Adrenal gland (tissue), 5 donors: ENCODE measurements at regions not wholly inside any gene's neighbourhood (a gene's known extent, or its start where the extent isn't known, plus 50 kb on each side); places are given as distances from the start of the nearest gene placed in this dataset.

Source experiments
- POLR2A ChIP-seq, 2 donors: fragments of 450-650 bp; IDR thresholded peaks; one replicate each; pipeline ENCODE4 v1.6.1; 2017; ENCODE audit warnings: antibody characterized with exemption in 2 of 2, mild to moderate bottlenecking in 2 of 2, moderate library complexity in 1 of 2
- TF ChIP-seq, protein P1 (sequence below), 6 experiments: fragments of 450-650 bp in 4 of 6; fragments of 200-600 bp in 2 of 6; sonication (generic) in 1 of 6; IDR thresholded peaks; 1 replicate in 5 of 6; 2 replicates in 1 of 6; pipeline versions ENCODE4 v1.5.1 to v1.8.0; 2016 to 2021; ENCODE audit warnings: antibody characterized with exemption in 6 of 6, mild to moderate bottlenecking in 2 of 6, moderate library complexity in 1 of 6
- donor health status: DM: no; HTN: no; CAD: no.

DNA sequence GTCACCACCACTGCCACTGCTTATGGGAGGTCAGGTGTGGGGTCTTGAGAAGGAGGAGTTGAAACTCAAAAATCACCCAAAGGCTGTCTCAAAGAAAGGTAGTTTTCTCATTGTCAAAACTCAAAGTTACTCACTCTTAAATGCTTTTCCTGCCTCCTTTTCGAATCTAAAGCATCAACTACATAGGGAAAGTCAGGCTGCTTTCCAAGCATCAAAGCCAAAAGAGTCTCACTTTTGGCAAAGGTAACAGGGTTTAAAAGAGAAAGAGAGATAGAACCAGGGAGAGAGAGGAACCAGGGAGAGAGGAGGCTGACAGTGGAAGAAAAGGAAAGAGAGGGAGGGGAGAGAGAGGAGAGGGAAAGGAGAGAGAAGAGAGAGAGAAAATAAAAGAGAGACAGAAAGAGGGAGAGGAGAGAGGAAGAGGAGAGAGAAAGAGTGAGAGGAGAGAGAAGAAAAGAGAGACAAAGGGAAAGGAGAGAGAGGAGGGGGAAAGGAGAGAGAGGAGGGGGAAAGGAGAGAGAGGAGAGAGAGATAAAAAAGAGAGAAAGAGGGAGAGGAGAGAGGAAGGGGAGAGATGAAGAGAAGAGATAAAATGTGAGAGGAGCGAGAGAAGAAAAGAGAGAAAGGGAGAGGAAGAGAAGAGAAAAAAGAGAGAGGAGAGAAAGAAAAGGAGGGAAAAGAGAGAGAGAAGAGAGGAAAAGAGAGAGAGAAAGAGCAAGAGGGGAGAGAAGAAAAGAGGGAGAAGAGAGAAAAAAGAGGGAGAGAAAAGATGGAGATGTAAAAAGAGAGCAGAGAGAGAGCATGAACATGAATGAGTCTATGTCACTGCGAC lies 262.0 kb upstream of the TSHZ3 start:
- TF ChIP-seq, protein P1, sequence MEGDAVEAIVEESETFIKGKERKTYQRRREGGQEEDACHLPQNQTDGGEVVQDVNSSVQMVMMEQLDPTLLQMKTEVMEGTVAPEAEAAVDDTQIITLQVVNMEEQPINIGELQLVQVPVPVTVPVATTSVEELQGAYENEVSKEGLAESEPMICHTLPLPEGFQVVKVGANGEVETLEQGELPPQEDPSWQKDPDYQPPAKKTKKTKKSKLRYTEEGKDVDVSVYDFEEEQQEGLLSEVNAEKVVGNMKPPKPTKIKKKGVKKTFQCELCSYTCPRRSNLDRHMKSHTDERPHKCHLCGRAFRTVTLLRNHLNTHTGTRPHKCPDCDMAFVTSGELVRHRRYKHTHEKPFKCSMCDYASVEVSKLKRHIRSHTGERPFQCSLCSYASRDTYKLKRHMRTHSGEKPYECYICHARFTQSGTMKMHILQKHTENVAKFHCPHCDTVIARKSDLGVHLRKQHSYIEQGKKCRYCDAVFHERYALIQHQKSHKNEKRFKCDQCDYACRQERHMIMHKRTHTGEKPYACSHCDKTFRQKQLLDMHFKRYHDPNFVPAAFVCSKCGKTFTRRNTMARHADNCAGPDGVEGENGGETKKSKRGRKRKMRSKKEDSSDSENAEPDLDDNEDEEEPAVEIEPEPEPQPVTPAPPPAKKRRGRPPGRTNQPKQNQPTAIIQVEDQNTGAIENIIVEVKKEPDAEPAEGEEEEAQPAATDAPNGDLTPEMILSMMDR (IDR thresholded peaks at IDR 0.05), result no peak
- TF ChIP-seq POLR2A (IDR thresholded peaks at IDR 0.05), result no peak
